Erythroblast (primary cell): ENCODE measurements at regions not wholly inside any gene's neighbourhood (a gene's known extent, or its start where the extent isn't known, plus 50 kb on each side); places are given as distances from the start of the nearest gene placed in this dataset.
A peak's percentile ranks its signal among the peaks of the same experiment; 100 is the strongest.
"Not testable (repeated sequence)": the region's sequence is repeated elsewhere in the genome, so short reads cannot be mapped to it uniquely, and the experiment has no call there.

ENCODE experiments used
- DNase-seq, 2 experiments: peaks; one replicate each; lab custom pipeline; 2025; lab: John Stamatoyannopoulos, UW
- GATA1 ChIP-seq: IDR thresholded peaks from 2 replicates; pipeline ENCODE4 v1.6.1; 2011; ENCODE audit warnings: low read depth, mild to moderate bottlenecking, control low read depth, low read length, moderate library complexity
- POLR2A ChIP-seq: IDR thresholded peaks from 2 replicates; pipeline ENCODE4 v1.6.1; 2011; ENCODE audit warnings: mild to moderate bottlenecking, low read length

GRCh38 chr3:106514431-106514830, 645.6 kb upstream of the CBLB start:
- no peak for TF ChIP-seq GATA1
- no peak for TF ChIP-seq POLR2A
- no peak for DNase-seq

- no peak for DNase-seq
- no peak for TF ChIP-seq POLR2A
- TF ChIP-seq GATA1: no peak
These were observed 649.7 kb upstream of the CBLB start for GRCh38 chr3:106518516-106518915.

GRCh38 chr3:106522397-106522796, 653.6 kb upstream of the CBLB start:
- TF ChIP-seq GATA1 (no peak), POLR2A (no peak)
- no peak for DNase-seq

GRCh38 chr3:106528932-106529331, 660.1 kb upstream of the CBLB start:
- no peak for TF ChIP-seq POLR2A
- no peak for DNase-seq

GRCh38 chr3:106529738-106530137, 660.9 kb upstream of the CBLB start:
- no peak for TF ChIP-seq POLR2A
- no peak for TF ChIP-seq GATA1
- no peak for DNase-seq

- no peak for TF ChIP-seq POLR2A
- no peak for TF ChIP-seq GATA1
- DNase-seq: no peak
These were observed 661.6 kb upstream of the CBLB start for GRCh38 chr3:106530367-106530766.

- DNase-seq: not testable (repeated sequence)
These were observed 663.0 kb upstream of the CBLB start for GRCh38 chr3:106531771-106532329.

- TF ChIP-seq GATA1: no peak
- no peak for TF ChIP-seq POLR2A
- no peak for DNase-seq
These were observed 664.4 kb upstream of the CBLB start for GRCh38 chr3:106533093-106533787.

GRCh38 chr3:106533788-106534160, 665.0 kb upstream of the CBLB start:
- no peak for TF ChIP-seq GATA1
- no peak for TF ChIP-seq POLR2A
- DNase-seq: no peak

GRCh38 chr3:106534206-106534605, 665.4 kb upstream of the CBLB start:
- no peak for TF ChIP-seq GATA1
- no peak for TF ChIP-seq POLR2A

GRCh38 chr3:106540743-106541142, 671.9 kb upstream of the CBLB start:
- DNase-seq: no peak
- TF ChIP-seq GATA1: no peak
- no peak for TF ChIP-seq POLR2A

More at GRCh38 chr3:106534206-106534605, 665.4 kb upstream of the CBLB start:
- DNase-seq: no peak

GRCh38 chr3:106542101-106542769, 673.4 kb upstream of the CBLB start:
- TF ChIP-seq GATA1 (no peak), POLR2A (no peak)
- DNase-seq: no peak

GRCh38 chr3:106552351-106553043, 683.7 kb upstream of the CBLB start:
- TF ChIP-seq POLR2A (no peak), GATA1 (no peak)
- peak; percentile 3 to 14 for DNase-seq

- TF ChIP-seq GATA1 (no peak), POLR2A (no peak)
- no peak for DNase-seq
These were observed 691.7 kb upstream of the CBLB start for GRCh38 chr3:106560451-106560966.

- DNase-seq: no peak
- TF ChIP-seq GATA1 (no peak), POLR2A (no peak)
These were observed 697.5 kb upstream of the CBLB start for GRCh38 chr3:106566277-106566676.
